A673 (cell line): ENCODE measurements at regions not wholly inside any gene's neighbourhood (a gene's known extent, or its start where the extent isn't known, plus 50 kb on each side); places are given as distances from the start of the nearest gene placed in this dataset.

Experiments
- BruUV-seq: library from RNA; stranded (reverse); fragments of 400-500 nt; replicated peaks from 2 replicates; lab custom pipeline; 2021; lab: Mats Ljungman, UMichigan
- CTCF ChIA-PET: fragments of 300-600 bp; sonication (Branson Sonifier 250); formaldehyde crosslinking; loops from one replicate; lab custom pipeline; 2022; ENCODE audit warnings: antibody characterized with exemption; lab: Charles Lee
- POLR2A ChIA-PET: fragments of 300-600 bp; sonication (Branson Sonifier 250); formaldehyde crosslinking; loops from one replicate; lab custom pipeline; 2022; ENCODE audit warnings: antibody characterized with exemption; ENCODE audit not compliant: low non-redundant PET; lab: Charles Lee
- DNase-seq: peaks from one replicate; pipeline ENCODE4 v3.0.0-alpha.2; 2015; ENCODE audit warnings: low spot score
- H3K27ac ChIP-seq: fragments of 200-600 bp; sonication (generic); 2 replicates; pipeline ENCODE4 v1.5.1; 2016; ENCODE audit warnings: mixed run types, low read depth, mild to moderate bottlenecking, mixed read lengths, antibody characterized with exemption, low read length; ENCODE audit not compliant: poor library complexity, severe bottlenecking
- H3K27me3 ChIP-seq: fragments of 200-600 bp; sonication (generic); replicated peaks from 2 replicates; pipeline ENCODE4 v1.6.1; 2017; ENCODE audit warnings: mixed run types, low read depth, mild to moderate bottlenecking, mixed read lengths, antibody characterized with exemption, low read length; ENCODE audit not compliant: insufficient read depth, poor library complexity
- H3K36me3 ChIP-seq: fragments of 200-600 bp; sonication (generic); 2 replicates; pipeline ENCODE4 v1.6.1; 2016; ENCODE audit warnings: mixed run types, mild to moderate bottlenecking, mixed read lengths, antibody characterized with exemption, low read length; ENCODE audit not compliant: insufficient read depth, poor library complexity, severe bottlenecking
- H3K4me1 ChIP-seq: fragments of 200-600 bp; sonication (generic); 2 replicates; pipeline ENCODE4 v1.6.1; 2017; ENCODE audit warnings: mixed run types, mild to moderate bottlenecking, mixed read lengths, antibody characterized with exemption, low read length; ENCODE audit not compliant: insufficient read depth, poor library complexity, severe bottlenecking
- H3K4me3 ChIP-seq: fragments of 200-600 bp; sonication (generic); 2 replicates; pipeline ENCODE4 v1.5.1; 2016; ENCODE audit warnings: low read depth, mixed run types, mild to moderate bottlenecking, mixed read lengths, low read length; ENCODE audit not compliant: poor library complexity, severe bottlenecking
- H3K9me3 ChIP-seq: fragments of 200-600 bp; sonication (generic); 2 replicates; pipeline ENCODE4 v1.6.1; 2016; ENCODE audit warnings: mixed run types, low read depth, mild to moderate bottlenecking, mixed read lengths, antibody characterized with exemption, low read length; ENCODE audit not compliant: poor library complexity, severe bottlenecking
- EZH2 ChIP-seq: fragments of 200-600 bp; sonication (generic); IDR thresholded peaks from 2 replicates; pipeline ENCODE4 v1.6.1; 2017; ENCODE audit warnings: borderline replicate concordance, low read depth, mild to moderate bottlenecking, mixed read lengths, antibody characterized with exemption, low read length; ENCODE audit not compliant: poor library complexity, severe bottlenecking
- intact Hi-C: fragments of 100-400 bp; cut with micrococcal nuclease; formaldehyde crosslinking; loops from one replicate; pipeline ENCODE4 v1.10.0; 2022; ENCODE audit not compliant: unreplicated experiment
- TF ChIP-seq, protein P1 (sequence below): fragments of 300-800, 200-600 bp; sonication (generic); conservative IDR thresholded peaks from 2 replicates; pipeline ENCODE4 v1.5.1; 2017; ENCODE audit warnings: low read depth, mild to moderate bottlenecking, antibody characterized with exemption, low read length, moderate library complexity, mixed read lengths

DNA sequence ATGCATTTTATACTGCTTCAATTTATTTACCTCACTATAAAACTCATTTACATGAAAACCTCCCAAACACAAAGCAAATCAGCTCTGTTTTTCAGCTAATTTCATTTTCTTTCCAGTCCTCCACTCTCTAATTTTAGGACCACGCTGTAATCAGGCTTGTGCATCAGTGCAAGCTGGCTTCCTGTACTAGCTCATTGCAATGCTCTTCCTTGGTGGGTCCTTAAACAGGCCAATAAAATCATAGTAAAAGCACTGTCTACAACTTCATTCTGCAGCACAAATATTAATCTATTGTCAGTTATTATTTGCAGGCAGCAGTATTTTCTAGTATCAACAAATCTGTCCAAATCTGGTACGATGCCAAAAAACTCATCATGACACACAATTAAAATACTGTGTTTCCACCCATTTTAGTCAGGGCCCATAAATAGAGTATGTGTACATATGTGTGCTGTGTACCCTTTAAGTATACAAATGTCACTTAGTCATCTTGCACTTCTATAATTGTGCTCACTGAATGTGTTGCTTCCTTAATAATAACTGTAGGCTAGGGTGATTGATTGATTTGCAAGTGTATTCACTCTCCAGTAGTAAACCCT, 178.2 kb upstream of the HCCS start:
- ChIA-PET POLR2A (no interaction called here), CTCF (no interaction called here)
- Histone ChIP-seq H3K4me1 (no peaks in the 10 kb centered on the region), H3K27me3 (no peaks in the 10 kb centered on the region), H3K27ac (no peak overlapping the region), H3K9me3 (peaks cover 4% of the 10 kb centered on the region), H3K4me3 (no peak overlapping the region), H3K36me3 (no peaks in the 10 kb centered on the region)
- intact Hi-C loops: no loop called here
- no peak for DNase-seq
- no peak for TF ChIP-seq EZH2
- TF ChIP-seq, protein P1, sequence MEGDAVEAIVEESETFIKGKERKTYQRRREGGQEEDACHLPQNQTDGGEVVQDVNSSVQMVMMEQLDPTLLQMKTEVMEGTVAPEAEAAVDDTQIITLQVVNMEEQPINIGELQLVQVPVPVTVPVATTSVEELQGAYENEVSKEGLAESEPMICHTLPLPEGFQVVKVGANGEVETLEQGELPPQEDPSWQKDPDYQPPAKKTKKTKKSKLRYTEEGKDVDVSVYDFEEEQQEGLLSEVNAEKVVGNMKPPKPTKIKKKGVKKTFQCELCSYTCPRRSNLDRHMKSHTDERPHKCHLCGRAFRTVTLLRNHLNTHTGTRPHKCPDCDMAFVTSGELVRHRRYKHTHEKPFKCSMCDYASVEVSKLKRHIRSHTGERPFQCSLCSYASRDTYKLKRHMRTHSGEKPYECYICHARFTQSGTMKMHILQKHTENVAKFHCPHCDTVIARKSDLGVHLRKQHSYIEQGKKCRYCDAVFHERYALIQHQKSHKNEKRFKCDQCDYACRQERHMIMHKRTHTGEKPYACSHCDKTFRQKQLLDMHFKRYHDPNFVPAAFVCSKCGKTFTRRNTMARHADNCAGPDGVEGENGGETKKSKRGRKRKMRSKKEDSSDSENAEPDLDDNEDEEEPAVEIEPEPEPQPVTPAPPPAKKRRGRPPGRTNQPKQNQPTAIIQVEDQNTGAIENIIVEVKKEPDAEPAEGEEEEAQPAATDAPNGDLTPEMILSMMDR: no peak
- BruUV-seq: no TSS peak

DNA sequence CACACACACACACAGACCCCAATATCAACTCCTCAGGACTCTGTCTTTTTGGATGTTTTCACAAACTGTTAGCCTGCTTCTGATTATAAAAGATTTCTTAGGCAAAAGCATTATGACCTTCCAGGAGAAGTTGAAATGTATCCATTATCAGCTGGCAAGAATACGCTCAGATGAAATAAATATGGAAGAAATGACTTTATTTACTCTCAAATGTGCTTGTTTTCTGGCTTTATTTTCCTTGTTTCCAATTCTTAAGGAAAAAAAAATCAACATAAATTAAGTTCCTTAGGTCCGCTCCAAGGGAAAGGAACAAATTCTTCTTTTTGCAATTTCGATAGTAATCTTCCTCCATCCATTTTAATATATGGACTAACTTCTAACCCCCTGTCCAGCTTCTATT, 175.6 kb upstream of the HCCS start:
- no peaks in the 10 kb centered on the region for H3K27me3 ChIP-seq
- H3K4me3 ChIP-seq: no peak overlapping the region
- H3K9me3 ChIP-seq: peaks cover 4% of the 10 kb centered on the region
- DNase-seq: no peak
- TF ChIP-seq EZH2: no peak
- TF ChIP-seq, protein P1: no peak
- ChIA-PET POLR2A (no interaction called here), CTCF (no interaction called here)
- BruUV-seq: no TSS peak
- intact Hi-C loops: no loop called here
- no peaks in the 10 kb centered on the region for H3K4me1 ChIP-seq
- H3K36me3 ChIP-seq: no peaks in the 10 kb centered on the region
- H3K27ac ChIP-seq: no peak overlapping the region

DNA sequence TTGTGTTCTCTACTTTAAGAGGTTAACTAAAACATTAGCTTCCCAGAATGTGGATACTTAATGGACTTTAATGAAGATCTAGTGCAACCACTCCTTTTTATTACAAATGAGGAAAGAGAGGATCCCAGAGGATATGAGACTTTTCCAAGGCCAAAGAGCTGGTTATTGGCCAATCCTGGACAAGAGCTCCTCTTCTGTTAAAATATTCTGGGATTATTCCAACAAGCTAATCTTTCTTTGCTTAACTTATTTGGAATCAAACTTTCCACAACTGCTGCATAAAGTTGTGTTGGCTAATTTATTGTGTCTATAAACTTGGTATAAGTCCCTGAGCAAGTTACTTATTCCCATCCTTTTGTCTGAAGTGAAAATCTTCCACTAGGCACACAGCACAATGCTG, 174.2 kb upstream of the HCCS start:
- DNase-seq: no peak
- BruUV-seq: no TSS peak
- H3K4me3 ChIP-seq: no peak overlapping the region
- no peaks in the 10 kb centered on the region for H3K9me3 ChIP-seq
- no peaks in the 10 kb centered on the region for H3K36me3 ChIP-seq
- CTCF ChIA-PET: no interaction called here
- no peak for TF ChIP-seq EZH2
- TF ChIP-seq, protein P1: no peak
- H3K27ac ChIP-seq: no peak overlapping the region
- intact Hi-C loops: no loop called here
- POLR2A ChIA-PET: no interaction called here
- no peaks in the 10 kb centered on the region for H3K27me3 ChIP-seq
- H3K4me1 ChIP-seq: no peaks in the 10 kb centered on the region
